NCI-H1092 treated with DMSO at 0.1 percent for 48 hours (cell line): ENCODE measurements at regions not wholly inside any gene's neighbourhood (a gene's known extent, or its start where the extent isn't known, plus 50 kb on each side); places are given as distances from the start of the nearest gene placed in this dataset.
"Not testable (repeated sequence)": the region's sequence is repeated elsewhere in the genome, so short reads cannot be mapped to it uniquely, and the experiment has no call there.

Experiments used
- DNase-seq: peaks from one replicate; lab custom pipeline; 2025; lab: John Stamatoyannopoulos, UW

GRCh38 chr9:82382887-82383616 is 394.5 kb downstream of the SPATA31D1 start:
- DNase-seq = no peak

- no peak for DNase-seq
These were observed 397.1 kb downstream of the SPATA31D1 start for GRCh38 chr9:82385633-82386032.

GRCh38 chr9:82397534-82397933 is 409.0 kb downstream of the SPATA31D1 start:
- no peak for DNase-seq

GRCh38 chr9:82404196-82404870 is 415.8 kb downstream of the SPATA31D1 start:
- DNase-seq = no peak

- DNase-seq = no peak
These were observed 416.3 kb downstream of the SPATA31D1 start for GRCh38 chr9:82404881-82405280.

GRCh38 chr9:82406456-82407085 is 418.0 kb downstream of the SPATA31D1 start:
- no peak for DNase-seq

- DNase-seq = no peak
These were observed 421.7 kb downstream of the SPATA31D1 start for GRCh38 chr9:82410306-82410705.

GRCh38 chr9:82410866-82411265 is 422.3 kb downstream of the SPATA31D1 start:
- no peak for DNase-seq

- no peak for DNase-seq
These were observed 424.2 kb downstream of the SPATA31D1 start for GRCh38 chr9:82412586-82413305.

GRCh38 chr9:82417501-82417900 is 428.9 kb downstream of the SPATA31D1 start:
- no peak for DNase-seq

- peak; percentile 3 for DNase-seq
These were observed 429.8 kb downstream of the SPATA31D1 start for GRCh38 chr9:82418334-82418733.

GRCh38 chr9:82419696-82420486 is 431.3 kb downstream of the SPATA31D1 start:
- no peak for DNase-seq

- no peak for DNase-seq
These were observed 432.9 kb downstream of the SPATA31D1 start for GRCh38 chr9:82421498-82421897.

- no peak for DNase-seq
These were observed 435.1 kb downstream of the SPATA31D1 start for GRCh38 chr9:82423700-82424099.

- DNase-seq = no peak
These were observed 436.1 kb downstream of the SPATA31D1 start for GRCh38 chr9:82424599-82425120.

GRCh38 chr9:82431121-82431520 is 442.5 kb downstream of the SPATA31D1 start:
- DNase-seq = no peak

GRCh38 chr9:82433290-82433931 is 444.8 kb downstream of the SPATA31D1 start:
- not testable (repeated sequence) for DNase-seq

- no peak for DNase-seq
These were observed 447.9 kb downstream of the SPATA31D1 start for GRCh38 chr9:82436475-82436874.

- not testable (repeated sequence) for DNase-seq
These were observed 448.6 kb downstream of the SPATA31D1 start for GRCh38 chr9:82437183-82437582.

GRCh38 chr9:82438581-82438980 is 450.0 kb downstream of the SPATA31D1 start:
- no peak for DNase-seq

GRCh38 chr9:82443312-82443711 is 454.7 kb downstream of the SPATA31D1 start:
- no peak for DNase-seq
